ENCODE measurements at regions not wholly inside any gene's neighbourhood (a gene's known extent, or its start where the extent isn't known, plus 50 kb on each side); places are given as distances from the start of the nearest gene placed in this dataset.

DNA sequence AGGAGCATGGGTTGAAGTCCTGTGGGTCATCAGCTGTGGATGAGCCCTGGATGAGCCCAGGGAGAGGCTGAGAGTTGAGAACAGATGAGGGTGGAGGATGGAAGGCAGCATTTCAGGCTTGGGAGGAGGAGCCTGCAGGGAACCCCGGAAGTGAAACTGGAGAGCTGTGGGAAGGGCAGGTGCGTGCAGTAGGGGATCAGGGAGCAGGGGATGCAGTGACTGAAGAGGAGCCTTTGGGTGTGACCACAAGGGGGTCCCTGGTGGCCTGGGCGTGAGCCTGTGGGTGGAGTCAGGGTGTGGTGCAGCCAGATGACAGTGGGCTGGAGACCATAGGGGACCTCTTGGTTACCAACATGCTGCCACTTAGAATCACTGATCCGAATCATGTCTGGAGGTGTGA, 115.5 kb downstream of the PAPOLA start:
- TF ChIP-seq ZNF416 (tag by site-specific recombination; IDR thresholded peaks at IDR 0.05) (no peak), MEIS1 (CRISPR knock-in tag; IDR thresholded peaks at IDR 0.05; ENCODE audit: borderline replicate concordance) (no peak), ZNF121 (tag by site-specific recombination; IDR thresholded peaks at IDR 0.05) (no peak), KLF9 (tag by site-specific recombination; IDR thresholded peaks at IDR 0.05; ENCODE audit: low read depth) (no peak), ZBTB26 (tag by site-specific recombination; optimal IDR thresholded peaks at IDR 0.05) (no peak), HOXC10 (CRISPR knock-in tag; IDR thresholded peaks at IDR 0.05) (no peak), ZNF239 (tag by site-specific recombination; IDR thresholded peaks at IDR 0.05) (no peak)
- TF ChIP-seq, protein P1, sequence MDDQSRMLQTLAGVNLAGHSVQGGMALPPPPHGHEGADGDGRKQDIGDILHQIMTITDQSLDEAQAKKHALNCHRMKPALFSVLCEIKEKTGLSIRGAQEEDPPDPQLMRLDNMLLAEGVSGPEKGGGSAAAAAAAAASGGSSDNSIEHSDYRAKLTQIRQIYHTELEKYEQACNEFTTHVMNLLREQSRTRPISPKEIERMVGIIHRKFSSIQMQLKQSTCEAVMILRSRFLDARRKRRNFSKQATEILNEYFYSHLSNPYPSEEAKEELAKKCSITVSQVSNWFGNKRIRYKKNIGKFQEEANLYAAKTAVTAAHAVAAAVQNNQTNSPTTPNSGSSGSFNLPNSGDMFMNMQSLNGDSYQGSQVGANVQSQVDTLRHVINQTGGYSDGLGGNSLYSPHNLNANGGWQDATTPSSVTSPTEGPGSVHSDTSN (CRISPR knock-in tag; IDR thresholded peaks at IDR 0.05) = no peak
- TF ChIP-seq, protein P2, sequence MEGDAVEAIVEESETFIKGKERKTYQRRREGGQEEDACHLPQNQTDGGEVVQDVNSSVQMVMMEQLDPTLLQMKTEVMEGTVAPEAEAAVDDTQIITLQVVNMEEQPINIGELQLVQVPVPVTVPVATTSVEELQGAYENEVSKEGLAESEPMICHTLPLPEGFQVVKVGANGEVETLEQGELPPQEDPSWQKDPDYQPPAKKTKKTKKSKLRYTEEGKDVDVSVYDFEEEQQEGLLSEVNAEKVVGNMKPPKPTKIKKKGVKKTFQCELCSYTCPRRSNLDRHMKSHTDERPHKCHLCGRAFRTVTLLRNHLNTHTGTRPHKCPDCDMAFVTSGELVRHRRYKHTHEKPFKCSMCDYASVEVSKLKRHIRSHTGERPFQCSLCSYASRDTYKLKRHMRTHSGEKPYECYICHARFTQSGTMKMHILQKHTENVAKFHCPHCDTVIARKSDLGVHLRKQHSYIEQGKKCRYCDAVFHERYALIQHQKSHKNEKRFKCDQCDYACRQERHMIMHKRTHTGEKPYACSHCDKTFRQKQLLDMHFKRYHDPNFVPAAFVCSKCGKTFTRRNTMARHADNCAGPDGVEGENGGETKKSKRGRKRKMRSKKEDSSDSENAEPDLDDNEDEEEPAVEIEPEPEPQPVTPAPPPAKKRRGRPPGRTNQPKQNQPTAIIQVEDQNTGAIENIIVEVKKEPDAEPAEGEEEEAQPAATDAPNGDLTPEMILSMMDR (tag by site-specific recombination; IDR thresholded peaks at IDR 0.05) = no peak
